ENCODE measurements at regions not wholly inside any gene's neighbourhood (a gene's known extent, or its start where the extent isn't known, plus 50 kb on each side); places are given as distances from the start of the nearest gene placed in this dataset.

- no peak for DNase-seq (ENCODE audit: low read depth in 1 of 2, low spot score in 1 of 2)
- H3K4me3 ChIP-seq (replicated peaks; ENCODE audit: insufficient read depth, low read length), result no peak overlapping the region
- no peak overlapping the region for H3K27ac ChIP-seq (replicated peaks)
- H3K27me3 ChIP-seq (ENCODE audit: insufficient read depth, poor library complexity, severe bottlenecking), result no peaks in the 10 kb centered on the region
- TF ChIP-seq REST (IDR thresholded peaks at IDR 0.05; ENCODE audit: insufficient replicate concordance, low read depth) (no peak), SPI1 (IDR thresholded peaks at IDR 0.05; ENCODE audit: borderline replicate concordance, low read depth) (no peak), CTCF (IDR thresholded peaks at IDR 0.05; ENCODE audit: insufficient read depth, low read length) (no peak)
Observed at GRCh38 chr1:55466373-55466772, 251.2 kb upstream of the USP24 start.

GRCh38 chr1:55464550-55464949 is 249.4 kb upstream of the USP24 start:
- no peak for TF ChIP-seq CTCF (IDR thresholded peaks at IDR 0.05; ENCODE audit: insufficient read depth, low read length)
- no peak for TF ChIP-seq POLR2AphosphoS5 (IDR thresholded peaks at IDR 0.05; ENCODE audit: low read depth)
- TF ChIP-seq REST (IDR thresholded peaks at IDR 0.05; ENCODE audit: insufficient replicate concordance, low read depth), result no peak
- no peak for TF ChIP-seq GABPA (IDR thresholded peaks at IDR 0.05; ENCODE audit: low read depth)
- no peak for TF ChIP-seq SPI1 (IDR thresholded peaks at IDR 0.05; ENCODE audit: borderline replicate concordance, low read depth)
- H3K4me3 ChIP-seq (replicated peaks; ENCODE audit: insufficient read depth, low read length), result no peak overlapping the region
- no peak overlapping the region for H3K27ac ChIP-seq (replicated peaks)

GRCh38 chr1:55463814-55464475 is 248.8 kb upstream of the USP24 start:
- no peak for DNase-seq (ENCODE audit: low read depth in 1 of 2, low spot score in 1 of 2)
- TF ChIP-seq GABPA (IDR thresholded peaks at IDR 0.05; ENCODE audit: low read depth) (no peak), CTCF (IDR thresholded peaks at IDR 0.05; ENCODE audit: insufficient read depth, low read length) (no peak), SPI1 (IDR thresholded peaks at IDR 0.05; ENCODE audit: borderline replicate concordance, low read depth) (no peak), REST (IDR thresholded peaks at IDR 0.05; ENCODE audit: insufficient replicate concordance, low read depth) (no peak), POLR2AphosphoS5 (IDR thresholded peaks at IDR 0.05; ENCODE audit: low read depth) (no peak)
- no peaks in the 10 kb centered on the region for H3K27me3 ChIP-seq (ENCODE audit: insufficient read depth, poor library complexity, severe bottlenecking)
- no peak overlapping the region for H3K4me3 ChIP-seq (replicated peaks; ENCODE audit: insufficient read depth, low read length)
- no peak overlapping the region for H3K27ac ChIP-seq (replicated peaks)

More at GRCh38 chr1:55464550-55464949, 249.4 kb upstream of the USP24 start:
- DNase-seq (ENCODE audit: low read depth in 1 of 2, low spot score in 1 of 2), result no peak
- no peaks in the 10 kb centered on the region for H3K27me3 ChIP-seq (ENCODE audit: insufficient read depth, poor library complexity, severe bottlenecking)
